ENCODE measurements at regions not wholly inside any gene's neighbourhood (a gene's known extent, or its start where the extent isn't known, plus 50 kb on each side); places are given as distances from the start of the nearest gene placed in this dataset.

DNA sequence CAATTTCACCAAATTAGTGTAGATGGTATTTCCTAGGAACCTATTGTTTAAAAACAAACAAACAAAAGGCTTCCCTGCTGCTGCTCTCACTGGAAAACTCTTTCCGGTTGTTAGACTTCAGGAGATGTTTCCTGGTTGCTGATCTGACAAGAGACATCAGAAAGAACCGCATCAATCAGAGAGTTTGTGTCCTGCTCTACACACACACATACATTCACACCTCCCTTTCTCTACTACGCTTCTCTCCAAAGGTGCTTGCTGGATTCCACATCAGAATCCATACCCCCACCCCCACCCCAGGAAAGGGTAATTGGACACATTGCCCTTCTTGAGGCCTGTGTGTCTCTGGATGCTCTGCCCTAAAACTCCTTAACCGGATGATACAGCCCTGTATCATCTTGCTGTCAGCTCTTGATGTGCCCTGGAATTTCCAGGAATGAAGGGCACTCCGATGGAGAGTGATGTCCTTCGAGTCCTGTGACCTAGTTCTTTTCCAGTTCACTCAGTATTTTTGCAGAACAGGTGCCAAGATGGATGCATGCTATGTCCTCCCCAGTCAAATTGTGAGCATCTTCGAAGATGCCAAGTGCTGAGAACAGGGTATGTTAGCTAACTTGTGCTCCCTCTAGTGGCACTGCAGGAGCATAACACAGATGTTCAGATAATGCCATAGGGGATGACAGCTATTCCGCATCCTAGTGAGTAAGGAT lies 113.7 kb upstream of the SLC35F3 start:
- H3K4me2 ChIP-seq (ENCODE audit: low read depth, low read length, poor library complexity, severe bottlenecking): no peak overlapping the region
- H3K4me1 ChIP-seq (ENCODE audit: low read length): no peaks in the 10 kb centered on the region
- H3K36me3 ChIP-seq (ENCODE audit: insufficient read depth, low read length): no peaks in the 10 kb centered on the region
- no peaks in the 10 kb centered on the region for H3K27me3 ChIP-seq (ENCODE audit: low read length)
- no peaks in the 10 kb centered on the region for H3K79me2 ChIP-seq (ENCODE audit: low read length)
- no peaks in the 10 kb centered on the region for H3K9me3 ChIP-seq (ENCODE audit: low read length)
- no peak overlapping the region for H3K27ac ChIP-seq (ENCODE audit: low read length)
- no peak overlapping the region for H3K4me3 ChIP-seq (ENCODE audit: low read length)
- H4K20me1 ChIP-seq (ENCODE audit: insufficient read depth, low read depth, low read length): no peaks in the 10 kb centered on the region
- no peaks in the 10 kb centered on the region for H3K9me2 ChIP-seq (replicated peaks; ENCODE audit: insufficient read depth, low read length)
- H3K9ac ChIP-seq (ENCODE audit: low read length): no peak overlapping the region
- no peak overlapping the region for H2AFZ ChIP-seq (ENCODE audit: low read length)
- peak; percentile 82 for DNase-seq

DNA sequence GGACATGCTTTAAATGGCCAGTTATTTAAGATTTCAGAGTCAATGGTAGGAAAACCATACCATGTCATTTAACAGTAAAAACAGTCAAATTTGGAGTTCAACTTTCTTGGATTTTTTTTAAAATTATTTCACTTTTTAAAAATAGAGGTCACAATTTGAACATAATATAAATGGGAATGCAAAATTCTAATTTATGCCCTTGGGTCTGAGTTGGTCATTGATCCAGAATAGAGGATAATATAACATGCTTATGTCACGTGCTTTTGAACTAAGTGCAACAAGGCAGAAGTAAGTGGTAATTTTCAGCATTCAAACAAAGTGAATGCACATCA lies 113.1 kb upstream of the SLC35F3 start:
- no peaks in the 10 kb centered on the region for H3K9me2 ChIP-seq (replicated peaks; ENCODE audit: insufficient read depth, low read length)

DNA sequence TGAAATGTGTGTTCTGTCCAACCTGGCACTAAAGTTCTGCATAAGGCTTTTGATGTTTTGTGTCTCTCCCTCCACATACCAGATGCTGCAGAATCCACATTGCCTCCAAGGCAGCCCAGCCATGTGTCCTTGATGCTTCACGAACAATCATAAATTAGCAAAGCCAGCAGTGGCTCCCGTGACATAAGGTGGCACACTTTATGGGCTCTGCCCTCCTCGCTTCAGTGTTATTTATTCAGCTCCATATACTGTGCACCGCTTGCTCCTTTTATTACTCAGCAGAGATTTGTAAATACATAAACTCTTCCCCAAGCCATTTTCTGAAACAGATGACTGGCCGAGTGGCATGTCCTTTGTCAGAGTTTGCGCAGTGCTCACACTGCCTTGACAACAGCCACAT lies 112.8 kb upstream of the SLC35F3 start:
- DNase-seq: no peak
- no peak overlapping the region for H3K9ac ChIP-seq (ENCODE audit: low read length)
- H3K27me3 ChIP-seq (ENCODE audit: low read length): no peaks in the 10 kb centered on the region
- H3K4me3 ChIP-seq (ENCODE audit: low read length): no peak overlapping the region
- H3K4me2 ChIP-seq (ENCODE audit: low read depth, low read length, poor library complexity, severe bottlenecking): no peak overlapping the region
- no peaks in the 10 kb centered on the region for H3K4me1 ChIP-seq (ENCODE audit: low read length)
- H3K79me2 ChIP-seq (ENCODE audit: low read length): no peaks in the 10 kb centered on the region
- no peaks in the 10 kb centered on the region for H3K36me3 ChIP-seq (ENCODE audit: insufficient read depth, low read length)
- no peaks in the 10 kb centered on the region for H3K9me3 ChIP-seq (ENCODE audit: low read length)
- H3K27ac ChIP-seq (ENCODE audit: low read length): no peak overlapping the region
- H3K9me2 ChIP-seq (replicated peaks; ENCODE audit: insufficient read depth, low read length): no peaks in the 10 kb centered on the region
- no peak overlapping the region for H2AFZ ChIP-seq (ENCODE audit: low read length)
- H4K20me1 ChIP-seq (ENCODE audit: insufficient read depth, low read depth, low read length): no peaks in the 10 kb centered on the region

More for the DNA sequence above, 113.1 kb upstream of the SLC35F3 start:
- Histone ChIP-seq H3K4me1 (ENCODE audit: low read length) (no peaks in the 10 kb centered on the region), H2AFZ (ENCODE audit: low read length) (no peak overlapping the region), H3K27ac (ENCODE audit: low read length) (no peak overlapping the region), H3K9me3 (ENCODE audit: low read length) (no peaks in the 10 kb centered on the region), H3K36me3 (ENCODE audit: insufficient read depth, low read length) (no peaks in the 10 kb centered on the region), H3K79me2 (ENCODE audit: low read length) (no peaks in the 10 kb centered on the region), H3K4me2 (ENCODE audit: low read depth, low read length, poor library complexity, severe bottlenecking) (no peak overlapping the region), H3K27me3 (ENCODE audit: low read length) (no peaks in the 10 kb centered on the region), H3K4me3 (ENCODE audit: low read length) (no peak overlapping the region), H4K20me1 (ENCODE audit: insufficient read depth, low read depth, low read length) (no peaks in the 10 kb centered on the region), H3K9ac (ENCODE audit: low read length) (no peak overlapping the region)
- no peak for DNase-seq

DNA sequence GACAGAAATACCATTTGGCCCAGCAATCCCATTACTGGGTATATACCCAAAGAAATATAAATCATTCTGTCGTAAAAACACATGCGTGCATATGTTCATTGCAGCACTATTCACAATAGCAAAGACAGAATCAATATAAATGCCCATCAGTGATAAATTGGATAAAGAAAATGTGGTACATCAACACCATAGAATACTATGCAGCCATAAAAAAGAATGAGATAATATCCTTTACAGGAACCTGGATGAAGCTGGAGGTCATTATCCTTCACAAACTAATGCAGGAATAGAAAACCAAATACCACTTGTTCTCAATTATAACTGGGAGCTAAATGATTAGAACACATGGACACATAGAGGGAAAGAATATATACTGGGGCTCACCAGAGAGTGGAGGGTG lies 109.6 kb upstream of the SLC35F3 start:
- Histone ChIP-seq H3K4me1 (ENCODE audit: low read length) (no peaks in the 10 kb centered on the region), H4K20me1 (ENCODE audit: insufficient read depth, low read depth, low read length) (no peaks in the 10 kb centered on the region), H3K9ac (ENCODE audit: low read length) (no peak overlapping the region), H3K79me2 (ENCODE audit: low read length) (no peaks in the 10 kb centered on the region), H3K27ac (ENCODE audit: low read length) (no peak overlapping the region), H2AFZ (ENCODE audit: low read length) (no peak overlapping the region), H3K4me2 (ENCODE audit: low read depth, low read length, poor library complexity, severe bottlenecking) (no peak overlapping the region), H3K4me3 (ENCODE audit: low read length) (no peak overlapping the region), H3K27me3 (ENCODE audit: low read length) (no peaks in the 10 kb centered on the region), H3K9me3 (ENCODE audit: low read length) (no peaks in the 10 kb centered on the region), H3K9me2 (replicated peaks; ENCODE audit: insufficient read depth, low read length) (no peaks in the 10 kb centered on the region), H3K36me3 (ENCODE audit: insufficient read depth, low read length) (no peaks in the 10 kb centered on the region)
- no peak for DNase-seq

DNA sequence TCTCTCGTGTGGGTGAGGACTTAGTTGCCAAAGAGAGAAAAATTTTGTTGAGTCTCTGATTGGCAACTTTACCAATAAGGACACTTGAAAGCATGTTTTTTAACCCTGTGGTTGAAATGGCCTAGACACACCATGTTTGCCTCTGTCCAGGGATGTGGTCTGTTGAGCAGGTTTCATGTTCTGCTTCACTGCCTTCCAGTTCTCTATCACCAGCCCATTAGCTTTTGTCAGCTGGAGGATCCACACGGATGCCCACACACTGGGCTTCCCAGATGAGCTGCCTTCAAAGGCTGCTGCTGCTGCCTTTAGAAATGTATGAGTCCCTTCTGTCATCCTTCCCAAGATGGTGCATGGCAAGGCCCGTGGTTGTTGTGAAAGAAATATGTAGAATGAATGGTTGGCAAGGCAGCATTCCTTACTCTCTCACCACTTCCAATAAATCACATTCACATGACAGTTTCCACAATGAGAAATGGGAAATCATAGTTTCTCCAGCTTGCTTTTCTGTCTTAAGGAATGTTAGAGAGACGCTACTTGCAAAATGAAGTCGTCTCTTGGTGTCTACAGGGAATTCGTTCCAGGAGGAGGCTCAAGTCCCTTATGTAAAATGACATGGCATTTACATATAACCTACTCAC lies 108.2 kb upstream of the SLC35F3 start:
- no peaks in the 10 kb centered on the region for H3K9me2 ChIP-seq (replicated peaks; ENCODE audit: insufficient read depth, low read length)
- H3K9me3 ChIP-seq (ENCODE audit: low read length): no peaks in the 10 kb centered on the region
- H3K36me3 ChIP-seq (ENCODE audit: insufficient read depth, low read length): no peaks in the 10 kb centered on the region
- H3K4me2 ChIP-seq (ENCODE audit: low read depth, low read length, poor library complexity, severe bottlenecking): no peak overlapping the region
- H3K4me3 ChIP-seq (ENCODE audit: low read length): no peak overlapping the region
- H3K9ac ChIP-seq (ENCODE audit: low read length): no peak overlapping the region
- DNase-seq: no peak
- no peaks in the 10 kb centered on the region for H3K79me2 ChIP-seq (ENCODE audit: low read length)
- H3K27ac ChIP-seq (ENCODE audit: low read length): no peak overlapping the region
- no peaks in the 10 kb centered on the region for H4K20me1 ChIP-seq (ENCODE audit: insufficient read depth, low read depth, low read length)
- H3K4me1 ChIP-seq (ENCODE audit: low read length): no peaks in the 10 kb centered on the region
- H3K27me3 ChIP-seq (ENCODE audit: low read length): no peaks in the 10 kb centered on the region
- H2AFZ ChIP-seq (ENCODE audit: low read length): no peak overlapping the region

DNA sequence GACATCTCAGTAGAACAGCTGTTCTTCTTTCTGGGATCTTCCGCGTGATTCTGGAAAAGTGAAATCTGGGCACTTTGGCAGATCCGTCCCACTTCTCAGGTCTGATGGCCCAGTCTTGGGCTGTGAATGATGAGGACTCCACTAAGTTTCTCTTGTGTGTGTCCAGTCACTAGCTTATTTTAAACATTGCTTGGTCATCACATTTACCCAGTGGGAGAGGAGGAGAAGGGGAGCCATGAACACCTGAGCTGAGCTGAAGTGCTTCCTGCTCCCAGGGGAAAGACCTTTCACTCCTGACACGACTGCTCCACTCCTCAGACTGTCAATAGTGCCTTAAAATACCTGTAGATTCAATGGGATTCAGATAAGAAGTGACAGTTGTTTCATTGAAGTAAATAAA lies 101.9 kb upstream of the SLC35F3 start:
- Histone ChIP-seq H3K79me2 (ENCODE audit: low read length) (no peaks in the 10 kb centered on the region), H3K36me3 (ENCODE audit: insufficient read depth, low read length) (no peaks in the 10 kb centered on the region), H3K9me2 (replicated peaks; ENCODE audit: insufficient read depth, low read length) (no peaks in the 10 kb centered on the region), H3K4me1 (ENCODE audit: low read length) (no peaks in the 10 kb centered on the region), H3K27ac (ENCODE audit: low read length) (no peak overlapping the region), H2AFZ (ENCODE audit: low read length) (no peak overlapping the region), H3K27me3 (ENCODE audit: low read length) (no peaks in the 10 kb centered on the region), H3K9ac (ENCODE audit: low read length) (no peak overlapping the region), H3K4me3 (ENCODE audit: low read length) (no peak overlapping the region), H4K20me1 (ENCODE audit: insufficient read depth, low read depth, low read length) (no peaks in the 10 kb centered on the region), H3K9me3 (ENCODE audit: low read length) (no peaks in the 10 kb centered on the region), H3K4me2 (ENCODE audit: low read depth, low read length, poor library complexity, severe bottlenecking) (no peak overlapping the region)
- no peak for DNase-seq

DNA sequence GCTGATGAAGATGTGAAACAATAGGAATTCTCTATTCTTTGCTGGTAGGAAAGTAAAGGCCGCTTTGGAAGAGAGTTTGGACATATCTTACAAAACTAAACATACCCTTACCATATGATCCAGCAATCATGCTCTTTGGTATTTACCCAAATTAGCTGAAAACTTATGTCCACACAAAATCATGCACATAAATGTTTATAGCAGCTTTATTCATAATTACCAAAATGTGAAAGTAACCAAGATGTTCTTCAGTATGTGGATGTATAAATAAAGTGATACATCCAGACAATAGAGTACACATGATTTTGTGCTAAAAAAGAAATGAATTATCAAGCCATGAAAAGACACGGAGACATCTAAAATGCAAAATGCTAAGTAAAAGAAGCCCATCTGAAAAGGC lies 98.7 kb upstream of the SLC35F3 start:
- Histone ChIP-seq H3K36me3 (ENCODE audit: insufficient read depth, low read length) (no peaks in the 10 kb centered on the region), H3K79me2 (ENCODE audit: low read length) (no peaks in the 10 kb centered on the region), H3K27ac (ENCODE audit: low read length) (no peak overlapping the region), H3K4me1 (ENCODE audit: low read length) (no peaks in the 10 kb centered on the region), H3K9ac (ENCODE audit: low read length) (no peak overlapping the region), H4K20me1 (ENCODE audit: insufficient read depth, low read depth, low read length) (no peaks in the 10 kb centered on the region), H3K27me3 (ENCODE audit: low read length) (no peaks in the 10 kb centered on the region), H3K4me2 (ENCODE audit: low read depth, low read length, poor library complexity, severe bottlenecking) (no peak overlapping the region), H3K9me2 (replicated peaks; ENCODE audit: insufficient read depth, low read length) (no peaks in the 10 kb centered on the region), H3K4me3 (ENCODE audit: low read length) (no peak overlapping the region), H3K9me3 (ENCODE audit: low read length) (no peaks in the 10 kb centered on the region), H2AFZ (ENCODE audit: low read length) (no peak overlapping the region)
- DNase-seq: no peak

DNA sequence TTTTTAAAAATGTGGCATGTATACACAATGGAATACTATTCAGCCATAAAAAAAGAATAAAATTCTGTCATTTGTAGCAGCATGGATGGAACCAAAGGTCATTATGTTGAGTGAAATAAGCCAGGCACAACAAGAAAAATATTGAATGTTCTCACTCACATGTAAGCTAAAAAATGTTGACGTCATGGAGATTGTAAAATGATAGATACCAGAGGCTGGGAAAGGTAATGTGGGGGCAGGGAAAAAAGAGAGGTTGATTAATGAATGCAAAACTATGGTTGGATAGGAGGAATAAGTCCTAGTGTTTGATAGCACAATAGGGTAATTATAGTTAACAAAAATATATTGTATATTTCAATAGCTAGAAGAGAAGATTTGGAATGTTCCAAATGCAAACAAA lies 89.1 kb upstream of the SLC35F3 start:
- Histone ChIP-seq H3K4me1 (ENCODE audit: low read length) (no peaks in the 10 kb centered on the region), H3K36me3 (ENCODE audit: insufficient read depth, low read length) (no peaks in the 10 kb centered on the region), H4K20me1 (ENCODE audit: insufficient read depth, low read depth, low read length) (no peaks in the 10 kb centered on the region), H3K4me3 (ENCODE audit: low read length) (no peak overlapping the region), H3K79me2 (ENCODE audit: low read length) (no peaks in the 10 kb centered on the region), H2AFZ (ENCODE audit: low read length) (no peak overlapping the region), H3K9ac (ENCODE audit: low read length) (no peak overlapping the region), H3K9me2 (replicated peaks; ENCODE audit: insufficient read depth, low read length) (no peaks in the 10 kb centered on the region), H3K27me3 (ENCODE audit: low read length) (no peaks in the 10 kb centered on the region), H3K4me2 (ENCODE audit: low read depth, low read length, poor library complexity, severe bottlenecking) (no peak overlapping the region), H3K27ac (ENCODE audit: low read length) (no peak overlapping the region), H3K9me3 (ENCODE audit: low read length) (no peaks in the 10 kb centered on the region)
- no peak for DNase-seq
